Activated CD4-positive, alpha-beta T cell treated with anti-CD3 and anti-CD28 coated beads, Interleukin-2, amount 50 U/mL, for 1 hour (primary cell): ENCODE measurements at regions not wholly inside any gene's neighbourhood (a gene's known extent, or its start where the extent isn't known, plus 50 kb on each side); places are given as distances from the start of the nearest gene placed in this dataset.
"Not testable (repeated sequence)": the region's sequence is repeated elsewhere in the genome, so short reads cannot be mapped to it uniquely, and the experiment has no call there.

Experiments used
- DNase-seq: peaks from one replicate; pipeline ENCODE4 v3.0.0-alpha.2; 2020

DNA sequence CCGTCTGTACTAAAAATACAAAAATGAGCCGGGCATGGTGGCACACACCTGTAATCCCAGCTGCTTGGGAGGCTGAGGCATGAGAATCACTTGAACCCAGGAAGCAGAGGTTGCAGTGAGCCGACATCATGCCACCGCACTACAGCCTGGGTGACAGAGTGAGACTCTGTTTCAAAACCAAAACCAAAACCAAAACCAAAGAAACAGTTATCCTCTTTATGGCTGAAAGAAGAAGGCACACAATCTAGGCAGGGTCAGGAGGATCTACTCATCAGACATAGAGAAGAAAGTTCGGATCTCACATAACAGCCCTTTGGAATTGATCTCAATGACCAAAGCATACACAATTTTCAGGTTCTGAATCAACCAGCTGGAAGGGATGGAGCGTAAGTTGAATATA lies 411.3 kb upstream of the SLC35B3 start:
- not testable (repeated sequence) for DNase-seq

GRCh38 chr6:8845690-8846089 lies 410.3 kb upstream of the SLC35B3 start:
- DNase-seq, result no peak

GRCh38 chr6:8844968-8845367 lies 409.6 kb upstream of the SLC35B3 start:
- DNase-seq, result no peak

DNA sequence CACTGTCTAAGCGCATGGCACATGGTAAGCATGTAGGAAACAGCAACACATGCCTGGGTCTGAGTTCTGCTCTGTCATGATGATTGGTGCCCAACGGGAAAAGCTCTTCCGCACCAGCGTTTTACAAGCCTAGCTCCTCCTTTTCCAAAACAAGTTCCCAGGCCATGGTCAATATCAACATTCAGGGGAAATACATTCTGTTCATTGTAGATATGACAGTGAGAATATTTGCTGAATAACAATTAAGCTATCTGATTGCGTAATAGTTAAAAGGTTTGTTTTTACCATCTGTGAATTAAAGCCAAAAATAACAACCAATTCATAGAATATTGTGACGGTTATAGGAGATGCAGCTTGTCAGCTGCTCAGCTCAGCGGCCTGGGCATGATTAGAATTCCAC lies 404.3 kb upstream of the SLC35B3 start:
- DNase-seq, result no peak

- no peak for DNase-seq
Observed at GRCh38 chr6:8837343-8837742, 402.0 kb upstream of the SLC35B3 start.

DNA sequence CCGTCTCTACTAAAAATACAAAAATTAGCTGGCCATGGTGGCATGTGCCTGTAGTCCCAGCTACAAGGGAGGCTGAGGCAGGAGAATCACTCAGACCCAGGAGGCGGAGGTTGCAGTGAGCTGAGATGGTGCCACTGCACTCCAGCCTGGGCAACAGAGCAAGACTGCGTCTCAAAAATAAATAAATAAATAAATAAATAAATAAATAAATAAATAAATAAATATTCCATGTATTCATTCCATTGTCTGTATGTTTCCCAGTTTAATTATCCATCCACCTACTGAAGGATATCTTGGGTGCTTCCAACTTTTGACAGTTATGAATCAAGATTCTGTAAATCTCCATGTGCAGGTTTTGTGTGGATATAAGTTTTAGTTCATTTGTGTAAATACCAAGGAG lies 397.4 kb upstream of the SLC35B3 start:
- DNase-seq, result not testable (repeated sequence)

GRCh38 chr6:8831366-8832152 lies 396.2 kb upstream of the SLC35B3 start:
- DNase-seq, result no peak

DNA sequence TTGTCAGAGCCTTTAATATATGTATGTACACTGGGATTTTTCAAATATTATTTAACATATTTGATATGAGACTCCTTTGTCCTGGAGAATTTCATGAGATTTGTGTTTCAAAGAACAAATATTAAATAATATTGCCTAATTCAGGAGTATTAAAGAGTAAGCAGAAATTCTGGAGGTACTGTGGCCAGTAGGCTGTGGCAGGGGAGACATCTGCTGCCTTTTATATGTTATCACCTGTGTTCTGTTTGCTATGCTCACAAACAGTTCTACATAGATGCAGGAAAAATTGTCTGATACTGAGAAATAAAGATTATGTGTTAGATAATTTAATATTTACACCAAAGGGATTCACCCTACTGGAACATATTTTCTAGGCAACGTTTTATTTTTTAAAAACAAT lies 395.4 kb upstream of the SLC35B3 start:
- DNase-seq, result no peak

GRCh38 chr6:8829796-8830195 lies 394.5 kb upstream of the SLC35B3 start:
- no peak for DNase-seq

GRCh38 chr6:8829296-8829695 lies 394.0 kb upstream of the SLC35B3 start:
- no peak for DNase-seq

DNA sequence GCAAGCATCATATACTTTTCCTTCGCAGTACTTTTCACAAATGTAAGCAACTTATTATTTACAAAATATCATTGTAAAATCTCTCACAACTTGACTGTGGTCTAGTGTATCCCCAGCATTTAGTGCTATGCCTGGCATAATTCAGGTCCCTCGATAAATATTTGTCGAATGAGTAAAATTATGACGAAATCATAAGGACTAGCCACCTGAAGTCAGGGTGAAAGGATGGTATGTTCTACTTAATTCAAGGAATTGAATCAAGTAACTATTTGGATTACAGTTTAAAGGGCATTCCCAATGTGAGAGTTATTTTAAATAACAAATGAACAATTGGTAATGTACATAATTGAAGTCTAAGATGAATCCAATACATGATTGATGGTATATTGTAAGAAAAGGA lies 393.0 kb upstream of the SLC35B3 start:
- DNase-seq, result no peak

DNA sequence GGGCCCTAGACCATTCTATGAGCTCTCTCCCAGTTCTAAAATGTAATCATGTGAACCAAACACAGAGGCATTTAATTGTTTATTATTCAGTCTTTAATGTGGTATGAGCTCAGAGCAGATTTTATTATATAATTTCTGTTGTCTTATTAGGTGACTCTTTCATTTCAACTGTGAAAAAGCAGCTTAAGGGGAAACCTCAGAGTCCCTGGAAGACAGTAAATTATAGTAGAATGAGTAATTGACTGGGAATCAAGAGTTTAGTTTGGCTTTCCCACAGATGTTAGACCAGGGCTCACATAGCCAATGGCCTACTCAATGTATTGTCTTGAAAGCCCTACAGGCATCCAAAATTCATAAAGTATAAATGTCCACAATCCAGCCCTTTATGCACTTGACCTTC lies 390.4 kb upstream of the SLC35B3 start:
- DNase-seq, result no peak

DNA sequence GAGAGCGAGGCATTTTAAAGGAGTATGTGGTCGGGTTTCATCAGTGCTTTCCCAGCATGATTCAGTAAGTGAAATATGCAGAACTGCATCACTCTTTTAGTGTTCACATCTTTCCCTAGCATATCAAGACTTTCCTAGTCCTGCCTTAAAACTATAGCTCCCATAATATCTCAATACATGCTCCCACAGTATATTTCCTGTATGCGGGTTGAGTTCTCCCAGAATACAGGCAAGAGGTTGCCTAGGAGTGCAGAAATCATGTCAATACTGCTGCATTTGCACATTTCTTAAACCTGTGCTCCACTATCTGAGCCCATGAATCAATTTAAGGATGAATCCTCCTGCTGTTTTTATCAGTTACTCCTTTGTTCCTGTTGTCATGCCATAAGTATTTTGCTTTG lies 386.6 kb upstream of the SLC35B3 start:
- no peak for DNase-seq

DNA sequence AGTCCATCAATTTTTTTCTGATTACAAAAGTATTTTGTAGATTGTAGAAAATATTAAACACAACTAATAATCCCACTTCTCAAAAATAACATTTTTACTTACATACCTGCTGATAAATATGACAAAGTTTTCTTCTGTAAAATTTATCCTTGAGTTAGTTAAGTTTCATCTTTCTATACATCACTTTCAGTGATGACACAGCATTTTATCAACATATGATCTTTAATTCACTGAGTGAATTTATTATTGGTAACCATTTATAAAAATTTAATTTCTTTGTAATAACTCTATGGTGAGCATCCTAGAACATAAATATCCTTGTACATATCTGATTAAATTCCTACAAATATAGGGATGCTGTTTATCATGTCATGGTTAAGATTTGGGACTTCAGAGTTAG lies 385.0 kb upstream of the SLC35B3 start:
- no peak for DNase-seq

GRCh38 chr6:8819446-8819845 lies 384.1 kb upstream of the SLC35B3 start:
- DNase-seq, result no peak

GRCh38 chr6:8814440-8815000 lies 379.2 kb upstream of the SLC35B3 start:
- no peak for DNase-seq

DNA sequence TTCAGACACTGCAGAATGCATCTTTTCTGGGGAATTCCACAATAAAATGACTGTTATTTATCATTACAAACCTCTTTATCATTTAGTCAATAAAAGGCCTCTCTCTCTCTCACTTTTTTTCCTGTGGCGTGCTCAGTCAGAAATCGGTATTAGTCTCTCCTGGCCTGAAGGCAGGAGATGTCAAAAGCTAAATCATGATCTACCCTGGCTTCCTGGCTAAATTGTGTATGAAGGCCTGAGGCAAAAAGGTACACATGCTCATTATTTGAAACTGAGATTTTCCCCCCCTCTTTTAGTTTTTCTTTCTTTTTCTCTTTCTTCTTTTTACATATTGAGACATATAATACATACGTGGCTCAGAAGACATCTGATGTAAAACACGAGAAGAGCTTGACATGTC lies 375.0 kb upstream of the SLC35B3 start:
- DNase-seq, result no peak

DNA sequence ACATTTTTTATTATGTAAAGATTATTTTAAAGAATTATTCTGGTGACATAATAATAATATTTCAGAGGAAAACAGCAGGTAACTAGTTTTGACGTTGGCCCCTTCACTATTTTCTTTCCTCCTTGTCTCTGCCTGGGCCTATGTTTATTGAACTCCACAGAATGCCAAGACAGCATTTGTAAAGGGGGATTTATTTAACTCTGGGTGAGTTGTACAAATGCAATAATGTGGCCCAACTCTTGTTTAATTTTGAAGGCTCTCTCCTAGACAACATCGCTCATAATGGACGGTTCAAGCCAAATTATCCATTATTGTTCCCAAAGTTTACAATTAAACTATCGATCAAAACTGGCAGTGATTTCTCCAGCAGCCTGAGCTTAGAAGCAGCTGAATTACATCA lies 374.3 kb upstream of the SLC35B3 start:
- DNase-seq, result no peak

- DNase-seq, result no peak
Observed at GRCh38 chr6:8803181-8803760, 367.9 kb upstream of the SLC35B3 start.

DNA sequence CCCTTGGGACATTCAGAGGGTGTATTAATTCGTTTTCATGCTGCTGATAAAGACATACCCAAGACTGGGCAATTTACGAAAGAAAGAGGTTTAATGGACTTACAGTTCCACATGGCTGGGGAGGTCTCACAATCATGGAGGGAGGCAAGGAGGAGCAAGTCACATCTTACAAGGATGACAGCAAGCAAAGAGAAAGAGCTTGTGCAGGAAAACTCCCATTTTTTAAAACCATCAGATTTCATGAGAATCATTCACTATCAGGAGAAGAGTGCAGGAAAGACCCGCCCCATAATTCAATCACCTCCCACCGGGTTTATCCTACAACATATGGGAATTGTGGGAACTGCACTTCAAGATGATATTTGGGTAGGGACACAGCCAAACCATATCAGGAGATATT lies 367.1 kb upstream of the SLC35B3 start:
- not testable (repeated sequence) for DNase-seq

GRCh38 chr6:8794420-8794819 lies 359.1 kb upstream of the SLC35B3 start:
- DNase-seq, result no peak

GRCh38 chr6:8789878-8790277 lies 354.5 kb upstream of the SLC35B3 start:
- DNase-seq, result no peak

DNA sequence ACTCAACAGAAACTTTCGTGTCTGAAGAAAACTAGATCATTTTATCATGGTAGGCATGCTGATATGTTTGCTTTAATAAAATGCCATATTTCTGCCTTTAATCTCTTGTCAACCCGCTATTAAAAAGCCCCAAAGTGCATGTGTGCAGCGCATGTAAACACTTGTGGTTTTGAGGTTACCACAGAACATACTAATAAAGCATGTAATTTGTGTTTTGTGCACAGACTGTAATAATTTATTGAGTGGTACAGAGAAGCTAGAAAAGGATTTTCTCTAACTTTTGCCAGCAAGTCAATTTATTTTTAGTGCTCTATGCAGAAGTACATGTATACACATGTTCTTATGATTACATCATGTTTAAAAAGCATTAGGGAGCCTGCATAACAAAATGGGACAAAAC lies 349.9 kb upstream of the SLC35B3 start:
- DNase-seq, result no peak

DNA sequence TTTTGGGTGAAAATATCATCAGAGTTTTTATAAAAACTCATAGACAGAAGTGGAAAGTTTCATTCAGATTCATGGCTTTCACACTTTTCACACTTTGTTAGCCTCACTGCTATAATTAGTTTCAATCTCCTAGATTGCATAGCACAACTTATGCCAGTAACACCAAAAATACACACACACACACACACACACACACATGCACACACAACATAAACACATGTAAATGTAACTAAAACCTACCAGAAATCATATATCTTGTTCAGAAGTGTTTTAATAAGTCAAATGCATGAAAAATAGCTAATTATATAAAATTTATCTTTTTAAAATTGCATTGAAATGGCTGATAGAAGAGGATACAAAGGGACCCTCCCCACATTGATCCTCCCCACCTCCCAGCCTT lies 347.8 kb upstream of the SLC35B3 start:
- no peak for DNase-seq

DNA sequence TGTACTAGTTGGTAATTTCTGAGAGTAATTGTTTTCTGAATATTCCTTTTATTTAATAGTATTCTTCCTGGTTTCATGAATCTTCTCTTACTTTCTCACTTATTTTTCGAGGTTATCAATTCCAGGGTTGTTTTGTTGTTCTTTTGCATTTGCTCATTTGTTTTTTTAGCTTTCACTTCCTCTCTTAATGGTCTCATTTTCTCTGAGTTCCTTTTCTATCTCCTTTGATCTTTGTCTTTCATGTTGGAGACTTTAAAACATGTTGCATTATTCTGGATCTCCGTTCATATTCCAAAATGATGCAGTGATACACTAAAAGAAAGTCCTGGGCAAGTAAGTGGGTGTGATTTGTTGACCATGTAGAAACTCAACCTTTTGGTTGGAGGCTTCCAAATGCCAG lies 345.3 kb upstream of the SLC35B3 start:
- DNase-seq, result no peak
